ENCODE measurements at regions not wholly inside any gene's neighbourhood (a gene's known extent, or its start where the extent isn't known, plus 50 kb on each side); places are given as distances from the start of the nearest gene placed in this dataset.
A peak's percentile ranks its signal among the peaks of the same experiment; 100 is the strongest.

DNA sequence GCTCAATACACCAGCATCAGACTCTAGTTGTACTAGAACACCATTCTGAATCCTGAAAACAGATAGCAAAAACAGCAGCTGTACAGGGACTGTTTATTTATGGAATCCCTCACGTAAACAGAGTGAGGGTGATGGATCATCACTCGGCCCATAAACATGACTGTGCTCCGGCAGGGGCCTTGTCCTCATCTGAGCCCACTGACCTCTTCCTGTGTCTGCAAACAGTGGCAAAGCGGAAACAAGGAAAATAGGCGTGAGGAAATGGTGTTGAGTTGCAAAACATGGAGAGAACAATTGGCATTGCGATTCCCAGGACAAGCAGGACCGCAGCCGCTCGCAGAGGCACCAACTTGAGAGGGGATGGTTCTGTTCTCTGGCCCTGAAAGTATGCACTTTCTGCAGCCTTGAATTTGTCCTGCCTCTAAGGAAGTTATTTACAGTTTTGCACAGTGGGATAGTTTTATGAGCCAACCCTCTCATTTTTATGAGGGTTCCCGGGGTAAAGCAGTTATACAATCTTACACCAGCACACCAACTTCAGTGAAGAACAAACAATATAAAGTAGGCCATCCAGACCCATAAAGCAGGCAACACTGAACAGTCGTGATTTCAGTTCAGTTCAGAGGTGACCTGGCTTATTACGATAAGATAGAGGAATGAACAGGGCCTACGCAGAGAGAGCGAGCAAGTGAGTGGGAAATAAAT is 248.0 kb upstream of the FZD8 start:
- Histone ChIP-seq H3K27me3 (no peaks in the 10 kb centered on the region), H3K36me3 (no peaks in the 10 kb centered on the region), H3K27ac (no peak overlapping the region), H3K9me3 (ENCODE audit: low read depth) (no peaks in the 10 kb centered on the region), H3K4me1 (ENCODE audit: low read depth) (peaks cover 15% of the 10 kb centered on the region), H3K4me3 (no peak overlapping the region)
- TF ChIP-seq CTCF (IDR thresholded peaks at IDR 0.05; ENCODE audit: low read depth, low read length) = no peak
- no peak for DNase-seq (ENCODE audit: low read depth in 1 of 2, low spot score in 1 of 2)

- no peak overlapping the region for H3K27ac ChIP-seq
- H3K9me3 ChIP-seq (ENCODE audit: low read depth) = no peaks in the 10 kb centered on the region
- no peak overlapping the region for H3K4me3 ChIP-seq
- DNase-seq (ENCODE audit: low read depth in 1 of 2, low spot score in 1 of 2) = no peak
- TF ChIP-seq CTCF (IDR thresholded peaks at IDR 0.05; ENCODE audit: low read depth, low read length) = no peak
- no peaks in the 10 kb centered on the region for H3K27me3 ChIP-seq
- H3K36me3 ChIP-seq = no peaks in the 10 kb centered on the region
- peaks cover 23% of the 10 kb centered on the region for H3K4me1 ChIP-seq (ENCODE audit: low read depth)
Observed at GRCh38 chr10:35889226-35889625, 247.1 kb upstream of the FZD8 start.

DNA sequence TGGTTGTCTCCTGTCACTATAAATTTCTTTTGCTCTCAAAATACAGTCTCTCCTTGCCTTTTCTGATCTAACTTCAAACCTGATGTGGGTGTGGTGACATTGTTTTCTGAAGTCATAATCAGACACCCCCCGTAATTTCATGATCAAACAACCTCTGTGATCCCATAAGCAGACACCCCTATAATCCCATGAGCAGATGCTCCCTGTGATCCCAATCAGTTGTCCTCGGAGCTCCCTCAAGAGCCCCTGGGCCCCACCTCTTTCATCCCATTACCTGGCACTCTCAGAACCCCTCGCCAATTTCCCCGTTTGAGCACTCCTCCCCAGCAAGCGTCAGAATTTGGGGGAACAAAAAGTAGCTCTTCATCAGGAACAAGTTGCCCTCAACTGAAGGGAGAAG is 246.3 kb upstream of the FZD8 start:
- Histone ChIP-seq H3K9me3 (ENCODE audit: low read depth) (no peaks in the 10 kb centered on the region), H3K36me3 (no peaks in the 10 kb centered on the region), H3K27me3 (no peaks in the 10 kb centered on the region), H3K4me3 (no peak overlapping the region), H3K27ac (no peak overlapping the region), H3K4me1 (ENCODE audit: low read depth) (peaks cover 23% of the 10 kb centered on the region)
- no peak for DNase-seq (ENCODE audit: low read depth in 1 of 2, low spot score in 1 of 2)
- TF ChIP-seq CTCF (IDR thresholded peaks at IDR 0.05; ENCODE audit: low read depth, low read length) = no peak

- Histone ChIP-seq H3K36me3 (no peaks in the 10 kb centered on the region), H3K27me3 (no peaks in the 10 kb centered on the region), H3K27ac (no peak overlapping the region), H3K4me1 (ENCODE audit: low read depth) (peaks cover 23% of the 10 kb centered on the region), H3K4me3 (no peak overlapping the region), H3K9me3 (ENCODE audit: low read depth) (no peaks in the 10 kb centered on the region)
- TF ChIP-seq CTCF (IDR thresholded peaks at IDR 0.05; ENCODE audit: low read depth, low read length) = no peak
- DNase-seq (ENCODE audit: low read depth in 1 of 2, low spot score in 1 of 2) = no peak
Observed at GRCh38 chr10:35887685-35888084, 245.6 kb upstream of the FZD8 start.

DNA sequence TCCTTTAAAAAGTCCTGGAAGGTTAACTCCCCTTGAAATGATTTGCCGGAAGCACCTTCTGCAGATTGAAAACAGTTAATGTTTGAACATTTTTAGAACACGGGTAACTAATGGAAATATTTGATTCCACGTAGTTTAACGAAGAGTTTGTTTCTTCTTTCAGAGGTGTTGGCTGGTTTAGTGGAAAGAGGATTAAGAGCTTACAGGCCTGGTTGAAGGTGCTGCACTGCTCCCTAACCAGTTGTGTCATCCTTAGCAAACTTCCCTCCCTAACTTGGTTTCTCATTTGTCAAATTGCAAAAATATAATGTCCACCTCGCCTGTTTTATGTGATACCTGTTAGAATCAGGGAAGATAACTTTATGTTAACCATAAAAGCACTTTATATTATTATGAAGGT is 243.0 kb upstream of the FZD8 start:
- Histone ChIP-seq H3K27ac (peak overlapping the region; percentile 38), H3K4me1 (ENCODE audit: low read depth) (peaks cover 12% of the 10 kb centered on the region), H3K4me3 (no peak overlapping the region), H3K9me3 (ENCODE audit: low read depth) (no peaks in the 10 kb centered on the region), H3K27me3 (no peaks in the 10 kb centered on the region), H3K36me3 (no peaks in the 10 kb centered on the region)
- DNase-seq (ENCODE audit: low read depth in 1 of 2, low spot score in 1 of 2) = peak in 1 of 2 donors; percentile 22
- TF ChIP-seq CTCF (IDR thresholded peaks at IDR 0.05; ENCODE audit: low read depth, low read length) = no peak
